ENCODE measurements at regions not wholly inside any gene's neighbourhood (a gene's known extent, or its start where the extent isn't known, plus 50 kb on each side); places are given as distances from the start of the nearest gene placed in this dataset.

DNA sequence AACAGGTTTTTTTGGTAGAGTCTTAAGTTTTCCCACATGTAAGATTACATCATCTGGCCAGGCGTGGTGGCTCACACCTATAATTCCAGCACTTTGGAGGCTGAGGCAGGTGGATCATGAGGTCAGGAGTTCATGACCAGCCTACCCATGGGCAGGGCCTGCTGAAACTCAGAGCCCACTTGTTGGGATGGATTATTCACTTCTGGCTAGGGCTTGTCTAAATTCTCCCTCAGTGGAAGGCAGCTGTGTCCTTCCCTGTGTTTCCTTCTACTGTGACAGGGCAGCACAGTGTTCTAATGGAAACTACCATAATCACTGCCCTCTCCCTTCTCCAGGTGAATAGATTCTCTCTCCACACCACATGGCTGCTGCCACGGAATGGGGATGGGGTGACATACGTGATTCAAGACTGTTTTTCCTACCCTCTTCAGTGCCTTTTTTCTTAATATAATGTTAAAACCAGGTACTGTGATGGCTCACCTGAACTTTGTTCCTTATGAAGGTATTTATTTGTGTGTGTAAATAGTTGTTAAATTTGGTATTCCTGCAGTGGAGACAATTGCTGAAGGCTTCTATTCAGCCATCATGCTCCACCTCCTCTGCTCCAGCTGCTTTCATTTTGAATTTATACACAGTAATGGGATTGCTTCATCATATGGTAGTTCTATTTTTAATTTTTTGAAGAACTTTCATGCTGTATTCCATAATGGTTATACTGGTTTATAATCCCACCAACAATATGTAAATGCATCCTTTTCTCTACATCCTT lies 287.2 kb upstream of the HS3ST1 start:
- no peak for TF ChIP-seq ZFX (IDR thresholded peaks at IDR 0.05; ENCODE audit: borderline replicate concordance)
- TF ChIP-seq, protein P1, sequence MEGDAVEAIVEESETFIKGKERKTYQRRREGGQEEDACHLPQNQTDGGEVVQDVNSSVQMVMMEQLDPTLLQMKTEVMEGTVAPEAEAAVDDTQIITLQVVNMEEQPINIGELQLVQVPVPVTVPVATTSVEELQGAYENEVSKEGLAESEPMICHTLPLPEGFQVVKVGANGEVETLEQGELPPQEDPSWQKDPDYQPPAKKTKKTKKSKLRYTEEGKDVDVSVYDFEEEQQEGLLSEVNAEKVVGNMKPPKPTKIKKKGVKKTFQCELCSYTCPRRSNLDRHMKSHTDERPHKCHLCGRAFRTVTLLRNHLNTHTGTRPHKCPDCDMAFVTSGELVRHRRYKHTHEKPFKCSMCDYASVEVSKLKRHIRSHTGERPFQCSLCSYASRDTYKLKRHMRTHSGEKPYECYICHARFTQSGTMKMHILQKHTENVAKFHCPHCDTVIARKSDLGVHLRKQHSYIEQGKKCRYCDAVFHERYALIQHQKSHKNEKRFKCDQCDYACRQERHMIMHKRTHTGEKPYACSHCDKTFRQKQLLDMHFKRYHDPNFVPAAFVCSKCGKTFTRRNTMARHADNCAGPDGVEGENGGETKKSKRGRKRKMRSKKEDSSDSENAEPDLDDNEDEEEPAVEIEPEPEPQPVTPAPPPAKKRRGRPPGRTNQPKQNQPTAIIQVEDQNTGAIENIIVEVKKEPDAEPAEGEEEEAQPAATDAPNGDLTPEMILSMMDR (IDR thresholded peaks at IDR 0.05) = no peak

DNA sequence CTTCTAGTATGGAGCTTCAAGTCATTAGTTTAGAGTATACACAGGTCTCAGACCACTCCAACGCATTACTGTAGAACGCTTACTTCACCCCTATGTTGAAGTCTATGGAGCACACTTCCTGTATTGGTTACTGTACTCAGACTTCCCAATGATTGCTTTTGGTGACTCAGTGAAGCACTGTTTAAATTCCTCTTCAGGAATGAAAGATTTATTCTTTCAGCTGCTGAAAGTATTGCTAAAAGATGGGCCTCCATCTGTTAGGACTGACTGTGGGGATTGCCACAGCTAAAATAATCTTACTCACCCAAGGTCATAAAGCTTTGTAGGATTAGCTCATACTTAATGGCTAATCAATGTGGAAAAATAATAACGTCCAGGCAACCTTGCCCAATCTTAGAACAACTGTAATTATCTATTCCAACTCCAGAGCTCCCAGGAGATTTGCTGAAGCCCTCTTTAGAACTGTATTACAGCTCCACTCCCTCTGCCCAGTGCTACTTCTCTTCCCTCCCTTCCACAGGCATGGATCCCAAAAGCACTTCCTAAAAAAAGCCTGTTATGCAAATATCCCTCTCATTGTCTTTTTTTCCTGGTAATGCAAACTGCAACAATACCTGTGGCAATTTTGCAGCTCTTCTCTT lies 281.9 kb upstream of the HS3ST1 start:
- H3K27ac ChIP-seq = no peak overlapping the region
- TF ChIP-seq ZFX (IDR thresholded peaks at IDR 0.05; ENCODE audit: borderline replicate concordance) = no peak
- TF ChIP-seq, protein P1 (IDR thresholded peaks at IDR 0.05) = no peak

More for the DNA sequence above, 287.2 kb upstream of the HS3ST1 start:
- no peak overlapping the region for H3K27ac ChIP-seq

DNA sequence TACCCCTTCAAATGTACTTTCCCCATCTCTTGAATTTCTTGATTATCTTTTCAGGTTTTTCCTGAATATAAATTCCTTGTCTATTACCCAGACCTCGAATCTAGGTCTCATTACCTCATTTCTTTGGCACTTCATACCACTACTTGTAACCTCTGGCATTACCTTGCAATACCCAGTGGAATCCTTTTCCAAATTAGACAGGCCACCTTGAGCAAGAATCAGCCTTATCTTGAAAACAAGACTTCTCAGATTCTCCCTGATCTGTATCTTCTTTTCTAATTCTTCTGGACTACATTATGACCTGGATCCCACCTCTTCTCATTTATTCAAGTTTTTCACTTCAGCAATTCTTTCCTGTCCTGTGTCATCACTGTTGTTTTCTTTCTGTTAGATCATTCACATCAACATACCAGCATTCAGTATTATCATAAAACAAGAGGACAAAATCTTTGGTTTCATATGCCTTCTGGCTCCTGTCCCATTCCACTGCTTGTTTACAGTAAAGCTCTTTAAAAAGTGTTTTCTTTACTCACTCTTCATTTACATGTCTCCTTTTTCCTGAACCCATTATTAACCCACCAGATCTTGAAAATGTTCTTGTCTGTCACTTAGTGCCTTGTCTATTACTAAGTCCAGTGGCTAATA lies 275.6 kb upstream of the HS3ST1 start:
- TF ChIP-seq ZFX (IDR thresholded peaks at IDR 0.05; ENCODE audit: borderline replicate concordance) = no peak
- TF ChIP-seq, protein P1 (IDR thresholded peaks at IDR 0.05) = no peak
- H3K27ac ChIP-seq = no peak overlapping the region

DNA sequence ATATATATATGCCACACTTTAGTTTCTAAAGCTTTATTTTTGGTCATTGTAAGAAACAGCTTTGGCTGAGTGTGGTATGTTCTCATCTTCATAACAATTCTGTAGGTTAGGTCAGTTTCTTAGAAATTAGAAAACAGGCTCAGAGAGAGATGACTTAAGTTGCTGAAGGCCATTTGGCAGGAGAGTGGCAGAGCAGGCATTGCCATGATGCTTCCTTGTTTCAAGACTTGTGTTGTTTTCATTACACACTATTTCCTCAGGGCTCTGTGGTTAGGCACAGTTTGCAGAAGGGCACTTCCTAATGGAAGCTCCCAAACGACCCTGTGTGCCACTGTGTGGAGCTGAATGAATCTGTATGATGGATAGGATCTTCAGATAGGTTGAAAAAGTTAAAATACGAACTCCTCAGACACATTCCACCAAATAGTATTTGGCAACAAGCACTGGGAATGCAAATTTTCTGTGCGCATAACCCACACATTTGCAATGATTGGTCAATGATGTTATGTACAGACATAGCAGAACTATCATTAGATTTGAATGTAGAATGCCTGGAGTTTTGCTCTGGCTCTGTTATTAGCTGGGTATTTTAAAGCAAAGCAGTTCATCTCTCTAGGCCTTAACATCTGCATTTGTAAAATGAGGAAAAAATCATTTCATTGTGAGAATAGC lies 274.3 kb upstream of the HS3ST1 start:
- TF ChIP-seq, protein P1 (IDR thresholded peaks at IDR 0.05) = no peak
- TF ChIP-seq ZFX (IDR thresholded peaks at IDR 0.05; ENCODE audit: borderline replicate concordance) = no peak
- H3K27ac ChIP-seq = no peak overlapping the region

DNA sequence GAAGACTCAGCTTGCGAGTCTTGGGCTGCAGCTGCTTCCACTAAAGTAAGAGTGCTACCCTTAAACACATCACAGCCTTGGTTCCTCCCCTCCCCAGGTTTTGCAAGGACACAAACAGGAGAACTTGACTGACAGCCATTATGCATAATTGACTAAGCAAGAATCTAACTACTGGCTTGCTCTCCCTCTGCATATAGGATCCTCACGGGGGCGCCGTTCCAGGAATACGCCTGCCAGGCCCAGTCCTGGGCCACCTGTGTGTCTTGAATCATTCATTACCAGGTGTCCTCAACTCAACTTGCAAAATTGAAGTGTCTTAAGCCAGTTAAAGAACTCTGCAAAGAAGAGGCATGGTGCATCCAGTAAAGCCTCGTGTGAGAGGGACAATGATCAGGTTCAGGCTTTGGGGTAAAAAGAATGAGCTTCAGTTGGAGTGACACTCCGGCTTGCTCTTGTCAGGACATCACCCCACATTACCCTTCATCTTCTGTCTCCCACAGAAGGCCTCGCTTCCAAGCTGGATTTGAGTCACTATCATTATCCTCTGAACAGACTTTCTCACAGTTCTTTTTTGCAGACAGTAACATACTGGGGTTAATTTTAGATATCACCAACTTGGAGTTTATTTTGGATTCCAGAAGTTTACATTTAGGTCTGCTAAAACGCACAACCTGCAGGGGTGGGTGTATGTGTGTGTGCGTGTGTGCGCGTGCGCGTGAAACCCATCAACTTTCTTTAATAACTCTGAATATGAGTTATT lies 273.5 kb upstream of the HS3ST1 start:
- TF ChIP-seq ZFX (IDR thresholded peaks at IDR 0.05; ENCODE audit: borderline replicate concordance) = no peak
- TF ChIP-seq, protein P1 (IDR thresholded peaks at IDR 0.05) = peak; percentile 22; the same call in 1 of the 2 replicates
- H3K27ac ChIP-seq = no peak overlapping the region

DNA sequence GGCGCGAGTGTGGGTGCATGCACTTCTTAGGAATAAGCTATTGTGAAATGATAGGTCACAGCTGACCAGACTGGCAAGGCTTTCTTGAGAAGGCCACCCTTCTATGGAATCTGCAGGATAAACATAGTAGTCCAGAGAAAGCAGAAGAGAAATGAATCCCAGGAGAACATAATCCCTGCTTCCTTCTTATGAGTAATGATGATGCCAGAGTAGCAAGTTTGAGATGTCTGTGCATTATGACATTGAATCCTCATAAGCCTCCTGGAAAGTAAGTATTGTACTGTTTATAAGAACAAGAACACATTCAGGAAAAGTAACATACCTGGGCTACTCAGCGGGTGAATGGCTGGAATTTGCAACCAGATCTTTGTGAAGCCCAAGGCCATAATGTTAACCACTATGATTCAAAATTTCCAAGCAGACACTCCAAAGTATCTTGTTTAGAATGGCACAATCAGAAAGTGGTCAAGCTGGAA lies 272.1 kb upstream of the HS3ST1 start:
- H3K27ac ChIP-seq = no peak overlapping the region
- TF ChIP-seq ZFX (IDR thresholded peaks at IDR 0.05; ENCODE audit: borderline replicate concordance) = no peak
- TF ChIP-seq, protein P1 (IDR thresholded peaks at IDR 0.05) = no peak
